ENCODE measurements at regions not wholly inside any gene's neighbourhood (a gene's known extent, or its start where the extent isn't known, plus 50 kb on each side); places are given as distances from the start of the nearest gene placed in this dataset.
"Not testable (repeated sequence)": the region's sequence is repeated elsewhere in the genome, so short reads cannot be mapped to it uniquely, and the experiment has no call there.

GRCh38 chr15:44817797-44818196 is 81.5 kb downstream of the TRIM69 start:
- not testable (repeated sequence) for DNase-seq

- not testable (repeated sequence) for DNase-seq
These were observed 83.1 kb downstream of the TRIM69 start for GRCh38 chr15:44819331-44819987.

GRCh38 chr15:44820535-44820934 is 84.2 kb downstream of the TRIM69 start:
- not testable (repeated sequence) for DNase-seq

GRCh38 chr15:44820967-44821366 is 84.6 kb downstream of the TRIM69 start:
- not testable (repeated sequence) for DNase-seq

- not testable (repeated sequence) for DNase-seq
These were observed 88.2 kb downstream of the TRIM69 start for GRCh38 chr15:44824277-44825145.

GRCh38 chr15:44826583-44826982 is 90.3 kb downstream of the TRIM69 start:
- not testable (repeated sequence) for DNase-seq

GRCh38 chr15:44828229-44828914 is 92.0 kb downstream of the TRIM69 start:
- not testable (repeated sequence) for DNase-seq

- not testable (repeated sequence) for DNase-seq
These were observed 92.8 kb downstream of the TRIM69 start for GRCh38 chr15:44829150-44829549.

GRCh38 chr15:44830692-44831408 is 94.5 kb downstream of the TRIM69 start:
- DNase-seq, result not testable (repeated sequence)

GRCh38 chr15:44831409-44831741 is 95.0 kb downstream of the TRIM69 start:
- not testable (repeated sequence) for DNase-seq

- not testable (repeated sequence) for DNase-seq
These were observed 95.8 kb downstream of the TRIM69 start for GRCh38 chr15:44832133-44832532.

- DNase-seq, result not testable (repeated sequence)
These were observed 96.8 kb downstream of the TRIM69 start for GRCh38 chr15:44833081-44833480.

- not testable (repeated sequence) for DNase-seq
These were observed 97.4 kb downstream of the TRIM69 start for GRCh38 chr15:44833761-44834160.

GRCh38 chr15:44835082-44835481 is 98.8 kb downstream of the TRIM69 start:
- DNase-seq, result not testable (repeated sequence)

GRCh38 chr15:44836094-44836493 is 99.8 kb downstream of the TRIM69 start:
- DNase-seq, result no peak

GRCh38 chr15:44838929-44839328 is 102.6 kb downstream of the TRIM69 start:
- not testable (repeated sequence) for DNase-seq

GRCh38 chr15:44841762-44842161 is 105.4 kb downstream of the TRIM69 start:
- DNase-seq, result not testable (repeated sequence)

- not testable (repeated sequence) for DNase-seq
These were observed 106.6 kb downstream of the TRIM69 start for GRCh38 chr15:44842883-44843282.

GRCh38 chr15:44844936-44845335 is 108.6 kb downstream of the TRIM69 start:
- not testable (repeated sequence) for DNase-seq

GRCh38 chr15:44846156-44846555 is 109.8 kb downstream of the TRIM69 start:
- DNase-seq, result not testable (repeated sequence)

- DNase-seq, result not testable (repeated sequence)
These were observed 108.9 kb upstream of the TERB2 start for GRCh38 chr15:44847555-44847954.

GRCh38 chr15:44848859-44849258 is 107.6 kb upstream of the TERB2 start:
- DNase-seq, result not testable (repeated sequence)
